ENCODE measurements at regions not wholly inside any gene's neighbourhood (a gene's known extent, or its start where the extent isn't known, plus 50 kb on each side); places are given as distances from the start of the nearest gene placed in this dataset.

- DNase-seq, result no peak
Measured at GRCh38 chr13:74865656-74866055, 616.3 kb downstream of the TBC1D4 start.

GRCh38 chr13:74860789-74861188 lies 621.2 kb downstream of the TBC1D4 start:
- DNase-seq, result no peak

- no peak for DNase-seq
Measured at GRCh38 chr13:74850893-74851292, 631.1 kb downstream of the TBC1D4 start.

GRCh38 chr13:74847966-74848365 lies 634.0 kb downstream of the TBC1D4 start:
- no peak for DNase-seq

GRCh38 chr13:74845806-74846205 lies 636.2 kb downstream of the TBC1D4 start:
- no peak for DNase-seq

- DNase-seq, result no peak
Measured at GRCh38 chr13:74841651-74842050, 640.3 kb downstream of the TBC1D4 start.

GRCh38 chr13:74841123-74841522 lies 640.8 kb downstream of the TBC1D4 start:
- DNase-seq, result no peak

- DNase-seq, result no peak
Measured at GRCh38 chr13:74839656-74840055, 642.3 kb downstream of the TBC1D4 start.

GRCh38 chr13:74838096-74838495 lies 643.9 kb downstream of the TBC1D4 start:
- DNase-seq, result no peak

- DNase-seq, result no peak
Measured at GRCh38 chr13:74836628-74837027, 645.3 kb downstream of the TBC1D4 start.

- DNase-seq, result no peak
Measured at GRCh38 chr13:74835579-74835978, 646.4 kb downstream of the TBC1D4 start.

GRCh38 chr13:74825938-74826246 lies 656.1 kb downstream of the TBC1D4 start:
- no peak for DNase-seq

GRCh38 chr13:74825152-74825937 lies 656.6 kb downstream of the TBC1D4 start:
- DNase-seq, result no peak

- no peak for DNase-seq
Measured at GRCh38 chr13:74820809-74821208, 661.2 kb downstream of the TBC1D4 start.

GRCh38 chr13:74819549-74819948 lies 662.4 kb downstream of the TBC1D4 start:
- DNase-seq, result no peak

GRCh38 chr13:74816737-74817136 lies 665.2 kb downstream of the TBC1D4 start:
- DNase-seq, result no peak

GRCh38 chr13:74796157-74796556 lies 662.0 kb upstream of the KLF12 start:
- no peak for DNase-seq

- no peak for DNase-seq
Measured at GRCh38 chr13:74795526-74795925, 661.3 kb upstream of the KLF12 start.

- no peak for DNase-seq
Measured at GRCh38 chr13:74794582-74794981, 660.4 kb upstream of the KLF12 start.

GRCh38 chr13:74794147-74794546 lies 659.9 kb upstream of the KLF12 start:
- no peak for DNase-seq

- DNase-seq, result no peak
Measured at GRCh38 chr13:74784959-74785358, 650.8 kb upstream of the KLF12 start.

GRCh38 chr13:74778946-74779345 lies 644.7 kb upstream of the KLF12 start:
- DNase-seq, result no peak

- DNase-seq, result no peak
Measured at GRCh38 chr13:74778087-74778486, 643.9 kb upstream of the KLF12 start.

- no peak for DNase-seq
Measured at GRCh38 chr13:74774264-74774663, 640.1 kb upstream of the KLF12 start.

GRCh38 chr13:74773248-74773647 lies 639.0 kb upstream of the KLF12 start:
- no peak for DNase-seq
